K562 (cell line): ENCODE measurements at regions not wholly inside any gene's neighbourhood (a gene's known extent, or its start where the extent isn't known, plus 50 kb on each side); places are given as distances from the start of the nearest gene placed in this dataset.

Experiments used
- ATAC-seq: fragments of 200-7000 bp; cut with Tn5 transposase; 3 replicates; pipeline ENCODE4 v1.9.1; 2020; ENCODE audit warnings: moderate library complexity
- BruUV-seq: library from RNA; stranded (reverse); fragments of 400-500 nt; replicated peaks from 2 replicates; lab custom pipeline; 2021; lab: Mats Ljungman, UMichigan
- CTCF ChIA-PET: fragments of 300-600 bp; formaldehyde crosslinking; extraction: SDS; loops from one replicate; lab custom pipeline; 2021; ENCODE audit warnings: low intra/inter-chr PET ratio; lab: Yijun Ruan, JAX
- POLR2A ChIA-PET: fragments of 300-600, 350-650 bp; sonication (Branson Sonifier 250); formaldehyde crosslinking; extraction: SDS; loops from one replicate; lab custom pipeline; 2021; ENCODE audit warnings: antibody characterized with exemption, inconsistent platforms; lab: Yijun Ruan, JAX
- DNase-seq, 4 experiments: peaks; one replicate each; pipeline versions ENCODE4 v3.0.0 to v3.0.0-alpha.2; 2011 to 2018; ENCODE audit warnings: low spot score in 3 of 4, mixed read lengths in 3 of 4; ENCODE audit errors: extremely low read depth in 1 of 4
- FAIRE-seq: peaks from 2 replicates; lab custom pipeline; 2011; peaks lifted over from hg19 to GRCh38; lab: Jason Lieb, UNC
- H2AFZ ChIP-seq: 2 replicates; pipeline ENCODE4 v1.6.0; 2011; ENCODE audit warnings: low read depth, low read length, control low read depth, inconsistent platforms
- H3K27ac ChIP-seq: fragments of 200-600 bp; 3 replicates; pipeline ENCODE4 v1.8.0; 2011; ENCODE audit warnings: low read depth, mild to moderate bottlenecking, control low read depth, inconsistent platforms, low read length, moderate library complexity, mixed read lengths; ENCODE audit errors: extremely low read depth
- H3K27me3 ChIP-seq, 2 experiments: fragments of 300-600 bp in 1 of 2; 2 replicates in 1 of 2; 3 replicates in 1 of 2; pipeline versions ENCODE4 v1.6.0 to v1.8.0; 2011; ENCODE audit warnings: inconsistent platforms in 2 of 2, low read length in 2 of 2, mild to moderate bottlenecking in 1 of 2, mixed read lengths in 1 of 2, moderate library complexity in 1 of 2; ENCODE audit not compliant: control insufficient read depth in 2 of 2, insufficient read depth in 2 of 2
- H3K36me3 ChIP-seq: fragments of 300-600 bp; 3 replicates; pipeline ENCODE4 v1.8.0; 2011; ENCODE audit warnings: mild to moderate bottlenecking, low read length, inconsistent platforms; ENCODE audit not compliant: control insufficient read depth, insufficient read depth
- H3K4me1 ChIP-seq, 2 experiments: fragments of 200-600 bp in 1 of 2; replicated peaks in 1 of 2; 2 replicates in 1 of 2; 3 replicates in 1 of 2; pipeline versions ENCODE4 v1.5.1 to v1.8.0; 2011; ENCODE audit warnings: inconsistent platforms in 2 of 2, low read length in 2 of 2, mild to moderate bottlenecking in 1 of 2, mixed read lengths in 1 of 2, moderate library complexity in 1 of 2; ENCODE audit not compliant: control insufficient read depth in 2 of 2, insufficient read depth in 2 of 2
- H3K4me2 ChIP-seq: 2 replicates; pipeline ENCODE4 v1.6.1; 2011; ENCODE audit warnings: low read length, control low read depth, inconsistent platforms, mixed read lengths; ENCODE audit not compliant: insufficient read depth
- H3K4me3 ChIP-seq: fragments of 200-600 bp; sonication (generic), shearing (Covaris generic); 2 replicates; pipeline ENCODE4 v1.5.1; 2016; ENCODE audit warnings: control low read depth, inconsistent platforms
- H3K79me2 ChIP-seq: fragments of 200-600 bp; 3 replicates; pipeline ENCODE4 v1.8.0; 2011; ENCODE audit warnings: low read length, inconsistent platforms; ENCODE audit not compliant: control insufficient read depth, insufficient read depth
- H3K9ac ChIP-seq, 2 experiments: 2 replicates each; pipeline versions ENCODE4 v1.6.0 to v1.6.1; 2011; ENCODE audit warnings: low read depth in 2 of 2, low read length in 2 of 2, control low read depth in 1 of 2, inconsistent platforms in 1 of 2, mild to moderate bottlenecking in 1 of 2, mixed read lengths in 1 of 2; ENCODE audit not compliant: insufficient read depth in 1 of 2
- H3K9me1 ChIP-seq: one replicate; pipeline ENCODE4 v1.6.0; 2011; ENCODE audit warnings: inconsistent platforms, mild to moderate bottlenecking, low read length, moderate library complexity; ENCODE audit not compliant: control insufficient read depth, insufficient read depth
- H3K9me3 ChIP-seq: replicated peaks from 2 replicates; pipeline ENCODE4 v1.5.1; 2011; ENCODE audit warnings: low read depth, low read length, inconsistent platforms; ENCODE audit not compliant: control insufficient read depth, insufficient read depth
- H4K20me1 ChIP-seq: replicated peaks from 2 replicates; pipeline ENCODE4 v1.6.1; 2011; ENCODE audit warnings: low read length, inconsistent platforms, mixed read lengths; ENCODE audit not compliant: control insufficient read depth, insufficient read depth
- ATF3 ChIP-seq, 2 experiments: fragments of 450-650 bp in 1 of 2; sonication (generic) in 1 of 2; formaldehyde crosslinking in 1 of 2; IDR thresholded peaks in 1 of 2; conservative IDR thresholded peaks in 1 of 2; 2 replicates each; pipeline versions ENCODE4 v1.6.1 to v1.8.1; 2016 to 2023; ENCODE audit warnings: mild to moderate bottlenecking in 2 of 2, moderate library complexity in 2 of 2, inconsistent platforms in 1 of 2, missing genetic modification reagents in 1 of 2
- BDP1 ChIP-seq: IDR thresholded peaks from 3 replicates; pipeline ENCODE4 v1.6.1; 2011; ENCODE audit not compliant: insufficient read length, insufficient read depth
- C11orf30 ChIP-seq: fragments of 450-650 bp; IDR thresholded peaks from 2 replicates; pipeline ENCODE4 v1.6.1; 2016; ENCODE audit warnings: low read depth, mild to moderate bottlenecking
- CC2D1A ChIP-seq: fragments of 450-650 bp; IDR thresholded peaks from 2 replicates; pipeline ENCODE4 v1.6.1; 2017; ENCODE audit warnings: mild to moderate bottlenecking
- DACH1 ChIP-seq: fragments of 450-650 bp; IDR thresholded peaks from 2 replicates; pipeline ENCODE4 v1.6.1; 2018; ENCODE audit not compliant: partially characterized antibody
- FIP1L1 ChIP-seq: fragments of 200-400 bp; formaldehyde crosslinking; IDR thresholded peaks from 2 replicates; pipeline ENCODE4 v1.6.1; 2018; ENCODE audit warnings: mild to moderate bottlenecking, low read depth, low read length; ENCODE audit not compliant: poor library complexity, severe bottlenecking
- HNRNPK ChIP-seq: fragments of 200-400 bp; formaldehyde crosslinking; IDR thresholded peaks from one replicate; pipeline ENCODE4 v1.6.1; 2018; ENCODE audit warnings: mild to moderate bottlenecking, low read depth, low read length; ENCODE audit not compliant: poor library complexity, severe bottlenecking
- JUN ChIP-seq, 2 experiments: sonication (generic) in 1 of 2; formaldehyde crosslinking in 1 of 2; IDR thresholded peaks; 2 replicates each; pipeline versions ENCODE4 v1.6.1 to v1.8.0; 2012 to 2022; ENCODE audit warnings: borderline replicate concordance in 2 of 2, mild to moderate bottlenecking in 2 of 2, improper control_type of control experiment in 1 of 2, low read depth in 1 of 2, low read length in 1 of 2, missing genetic modification reagents in 1 of 2
- JUND ChIP-seq, 2 experiments: IDR thresholded peaks; 2 replicates in 1 of 2; 3 replicates in 1 of 2; pipeline ENCODE4 v1.6.1; 2011; ENCODE audit warnings: borderline replicate concordance in 2 of 2, low read depth in 2 of 2, low read length in 2 of 2, improper control_type of control experiment in 1 of 2, missing biosample characterization in 1 of 2, missing genetic modification characterization in 1 of 2, missing genetic modification reagents in 1 of 2
- KAT2B ChIP-seq: IDR thresholded peaks from one replicate; pipeline ENCODE4 v1.6.1; 2012; ENCODE audit warnings: low read depth, mild to moderate bottlenecking, control low read depth, inconsistent platforms, low read length, moderate library complexity
- MXD1 ChIP-seq: fragments of 250-450 bp; sonication (Bioruptor Pico); IDR thresholded peaks from 2 replicates; pipeline ENCODE4 v1.8.0; 2021; ENCODE audit warnings: borderline replicate concordance, mild to moderate bottlenecking, moderate library complexity; ENCODE audit not compliant: poor library complexity, severe bottlenecking
- POU5F1 ChIP-seq: fragments of 150-350 bp; IDR thresholded peaks from 2 replicates; pipeline ENCODE4 v1.6.1; 2014; ENCODE audit warnings: borderline replicate concordance, low read length, low read depth, mild to moderate bottlenecking; ENCODE audit not compliant: partially characterized antibody
- SMARCC2 ChIP-seq: fragments of 450-650 bp; IDR thresholded peaks from 2 replicates; pipeline ENCODE4 v1.6.1; 2017; ENCODE audit warnings: antibody characterized with exemption, moderate library complexity, mild to moderate bottlenecking, low read depth
- TRIM28 ChIP-seq: fragments of 450-650 bp; IDR thresholded peaks from 2 replicates; pipeline ENCODE4 v1.6.1; 2017
- ZZZ3 ChIP-seq: fragments of 450-650 bp; IDR thresholded peaks from 2 replicates; pipeline ENCODE4 v1.6.1; 2016; ENCODE audit warnings: antibody characterized with exemption, mild to moderate bottlenecking, moderate library complexity
- WGBS: fragments of 100-300 bp; shearing (Covaris generic); methylation state at CpG from one replicate; pipeline ENCODE4 v1.1.6; 2016; ENCODE audit warnings: low coverage, mixed read lengths; ENCODE audit not compliant: insufficient coverage; ENCODE audit errors: missing lambda C conversion rate; 5-methylcytosine and 5-hydroxymethylcytosine counted together
- in situ Hi-C: fragments of 300-500 bp; cut with MboI; formaldehyde crosslinking; loops from 4 replicates; pipeline ENCODE4 v1.15.0; 2018; ENCODE audit warnings: inconsistent platforms, mixed read lengths
- intact Hi-C: fragments of 100-400 bp; cut with micrococcal nuclease; formaldehyde crosslinking; loops from 2 replicates; pipeline ENCODE4 v1.14.2; 2022

- POLR2A ChIA-PET: no interaction called here
These were observed 202.2 kb downstream of the ATP23 start for GRCh38 chr12:58143498-58143995.

GRCh38 chr12:58148405-58148804, 207.0 kb downstream of the ATP23 start:
- ChIA-PET CTCF (no interaction called here), POLR2A (no interaction called here)
- in situ Hi-C loops (no loop called here), intact Hi-C loops (no loop called here)
- no peak overlapping the region for H3K4me3 ChIP-seq
- FAIRE-seq: peak; percentile 59
- peak; percentile 68 for ATAC-seq
- H3K9me1 ChIP-seq: no peaks in the 10 kb centered on the region
- H3K9me3 ChIP-seq: no peaks in the 10 kb centered on the region
- H3K4me1 ChIP-seq: no peaks in the 10 kb centered on the region
- no peaks in the 10 kb centered on the region for H3K27me3 ChIP-seq
- H3K36me3 ChIP-seq: no peaks in the 10 kb centered on the region
- H3K79me2 ChIP-seq: no peaks in the 10 kb centered on the region
- H3K4me2 ChIP-seq: no peak overlapping the region
- no peak overlapping the region for H3K9ac ChIP-seq
- DNase-seq: peak in 3 of 4 experiments; percentile 11 to 16 (median 16)
- H3K27ac ChIP-seq: no peak overlapping the region
- BruUV-seq: no TSS peak
- H4K20me1 ChIP-seq: no peaks in the 10 kb centered on the region
- H2AFZ ChIP-seq: no peak overlapping the region
- 0 out of 2 replicates have a peak, but pooled peaks have one; percentile 23 for TF ChIP-seq JUN (IDR thresholded peaks at IDR 0.05; ENCODE audit: borderline replicate concordance, low read depth, low read length)
- no peak for TF ChIP-seq JUN (CRISPR knock-in tag; IDR thresholded peaks at IDR 0.05; ENCODE audit: borderline replicate concordance)
- TF ChIP-seq KAT2B: no peak
- no peak for TF ChIP-seq ZZZ3
- no peak for TF ChIP-seq FIP1L1
- 0 out of 2 replicates have a peak, but pooled peaks have one; percentile 5 for TF ChIP-seq C11orf30
- no peak for TF ChIP-seq MXD1
- peak; percentile 45 for TF ChIP-seq ATF3 (IDR thresholded peaks at IDR 0.05)
- TF ChIP-seq ATF3 (CRISPR knock-in tag; conservative IDR thresholded peaks at IDR 0.05): no peak
- peak; percentile 39; the same call in 1 of the 2 replicates for TF ChIP-seq JUND (IDR thresholded peaks at IDR 0.05; ENCODE audit: borderline replicate concordance, low read depth, low read length)
- peak; percentile 44; the same call in 1 of the 3 replicates for TF ChIP-seq JUND (tag; IDR thresholded peaks at IDR 0.05; ENCODE audit: borderline replicate concordance, low read depth, low read length)
- no peak for TF ChIP-seq BDP1
- no peak for TF ChIP-seq HNRNPK
- no peak for TF ChIP-seq CC2D1A

More at GRCh38 chr12:58143498-58143995, 202.2 kb downstream of the ATP23 start:
- Histone ChIP-seq H3K9me3 (no peaks in the 10 kb centered on the region), H3K4me2 (no peak overlapping the region), H3K27me3 (no peaks in the 10 kb centered on the region), H2AFZ (no peak overlapping the region), H3K9ac (no peak overlapping the region), H3K27ac (no peak overlapping the region), H3K9me1 (no peaks in the 10 kb centered on the region), H3K4me1 (no peaks in the 10 kb centered on the region), H4K20me1 (no peaks in the 10 kb centered on the region), H3K4me3 (no peak overlapping the region), H3K36me3 (no peaks in the 10 kb centered on the region), H3K79me2 (no peaks in the 10 kb centered on the region)
- in situ Hi-C loops (no loop called here), intact Hi-C loops (no loop called here)
- ATAC-seq (no peak), FAIRE-seq (no peak), DNase-seq (no peak)
- TF ChIP-seq TRIM28: no peak
- TF ChIP-seq DACH1: no peak
- no peak for TF ChIP-seq SMARCC2
- no peak for TF ChIP-seq POU5F1
- CTCF ChIA-PET: no interaction called here
- BruUV-seq: no TSS peak
- 0% methylated on average over 5 of the region's 6 CpGs for WGBS
